NT2/D1 (cell line): ENCODE measurements at regions not wholly inside any gene's neighbourhood (a gene's known extent, or its start where the extent isn't known, plus 50 kb on each side); places are given as distances from the start of the nearest gene placed in this dataset.

Experiments used
- DNase-seq: peaks from one replicate; pipeline ENCODE4 v3.0.0-alpha.2; 2011; ENCODE audit warnings: low read depth, low spot score
- H3K27me3 ChIP-seq: 2 replicates; pipeline ENCODE4 v1.6.0; 2011; ENCODE audit warnings: mild to moderate bottlenecking; ENCODE audit not compliant: insufficient read length, insufficient read depth
- H3K36me3 ChIP-seq: 2 replicates; pipeline ENCODE4 v1.6.1; 2011; ENCODE audit warnings: mild to moderate bottlenecking, low read length, mixed read lengths; ENCODE audit not compliant: insufficient read depth, insufficient read length
- H3K4me1 ChIP-seq: 2 replicates; pipeline ENCODE4 v1.5.1; 2011; ENCODE audit not compliant: insufficient read depth, insufficient read length
- H3K4me3 ChIP-seq: 2 replicates; pipeline ENCODE4 v1.5.1; 2011; ENCODE audit warnings: low read depth; ENCODE audit not compliant: insufficient read length
- H3K9ac ChIP-seq: 2 replicates; pipeline ENCODE4 v1.6.0; 2011; ENCODE audit warnings: low read depth; ENCODE audit not compliant: insufficient read length
- H3K9me3 ChIP-seq: 2 replicates; pipeline ENCODE4 v1.5.1; 2011; ENCODE audit warnings: mild to moderate bottlenecking, low read length; ENCODE audit not compliant: insufficient read depth
- SUZ12 ChIP-seq: IDR thresholded peaks from 2 replicates; pipeline ENCODE4 v1.6.1; 2011; ENCODE audit not compliant: insufficient read length, insufficient read depth; ENCODE audit errors: extremely low read depth
- YY1 ChIP-seq: IDR thresholded peaks from 2 replicates; pipeline ENCODE4 v1.6.1; 2011; ENCODE audit not compliant: insufficient read length, insufficient read depth
- ZNF274 ChIP-seq: IDR thresholded peaks from 2 replicates; pipeline ENCODE4 v1.6.1; 2011; ENCODE audit warnings: mild to moderate bottlenecking, low read depth, low read length

- TF ChIP-seq SUZ12 (no peak), YY1 (no peak), ZNF274 (no peak)
- H3K4me1 ChIP-seq: no peaks in the 10 kb centered on the region
- peaks cover 20% of the 10 kb centered on the region; the same call in 1 of the 2 replicates for H3K9me3 ChIP-seq
- H3K27me3 ChIP-seq: no peaks in the 10 kb centered on the region
- no peak overlapping the region for H3K4me3 ChIP-seq
- no peak for DNase-seq
- no peaks in the 10 kb centered on the region for H3K36me3 ChIP-seq
- no peak overlapping the region for H3K9ac ChIP-seq
These were observed 510.1 kb upstream of the RAB6C start for GRCh38 chr2:129469389-129469788.

DNA sequence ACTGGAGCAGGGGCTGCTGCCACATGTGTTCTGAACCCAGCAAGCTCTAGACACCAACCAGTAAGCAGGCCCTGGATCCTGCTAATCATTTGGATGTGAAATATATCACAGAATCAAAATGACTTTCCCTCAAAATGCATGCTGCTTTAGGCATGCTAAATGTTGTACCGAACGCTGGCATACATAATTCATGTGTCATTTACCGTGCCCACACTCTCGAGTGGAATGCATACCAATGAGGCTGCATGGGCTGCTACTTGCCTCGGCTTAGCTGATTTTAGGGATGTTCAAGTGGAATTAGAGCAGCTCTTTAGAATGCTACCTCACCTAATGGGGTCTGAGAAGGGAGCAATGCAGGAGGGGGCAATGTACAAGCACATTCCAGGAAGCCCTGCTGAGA is 509.6 kb upstream of the RAB6C start:
- Histone ChIP-seq H3K4me3 (no peak overlapping the region), H3K9ac (no peak overlapping the region), H3K36me3 (no peaks in the 10 kb centered on the region), H3K9me3 (peaks cover 15% of the 10 kb centered on the region; the same call in 1 of the 2 replicates), H3K4me1 (no peaks in the 10 kb centered on the region), H3K27me3 (no peaks in the 10 kb centered on the region)
- no peak for TF ChIP-seq SUZ12
- no peak for TF ChIP-seq YY1
- TF ChIP-seq ZNF274: no peak
- no peak for DNase-seq

DNA sequence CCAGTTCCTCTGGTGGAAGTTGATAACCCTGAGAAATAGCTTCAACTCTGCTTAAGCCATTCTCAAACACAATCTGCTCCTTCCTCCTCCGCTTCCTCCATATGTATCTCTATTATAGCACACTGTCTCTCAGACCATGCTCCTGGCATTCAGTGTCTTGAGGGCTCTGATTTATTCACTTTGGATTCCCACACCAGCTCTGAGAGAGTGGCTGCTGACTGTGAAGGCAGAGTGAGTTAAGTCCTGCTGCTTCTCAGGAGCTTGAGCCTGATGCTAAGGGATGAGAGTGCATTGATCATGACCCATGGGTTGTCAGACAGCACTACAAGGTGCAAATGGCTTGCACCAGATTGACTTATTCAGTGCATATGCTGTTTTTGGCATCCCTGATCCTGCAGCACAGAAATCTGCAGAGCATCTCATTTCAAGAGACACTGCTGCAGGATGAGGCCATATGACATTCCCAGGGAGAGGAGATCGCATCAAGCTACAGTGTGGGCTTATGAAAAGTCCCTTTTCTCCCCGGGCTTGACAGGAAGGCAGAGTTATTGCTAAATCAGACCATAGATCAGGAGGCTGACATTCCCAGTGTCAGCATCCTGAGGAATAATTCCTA is 500.5 kb upstream of the RAB6C start:
- H3K36me3 ChIP-seq: no peaks in the 10 kb centered on the region
- no peaks in the 10 kb centered on the region for H3K4me1 ChIP-seq
- H3K27me3 ChIP-seq: no peaks in the 10 kb centered on the region
- H3K4me3 ChIP-seq: no peak overlapping the region
- no peak overlapping the region for H3K9ac ChIP-seq
- DNase-seq: no peak
- no peaks in the 10 kb centered on the region for H3K9me3 ChIP-seq
- TF ChIP-seq SUZ12 (no peak), ZNF274 (no peak), YY1 (no peak)

- H3K9me3 ChIP-seq: no peaks in the 10 kb centered on the region
- H3K36me3 ChIP-seq: no peaks in the 10 kb centered on the region
- H3K4me3 ChIP-seq: no peak overlapping the region
- H3K9ac ChIP-seq: no peak overlapping the region
- H3K4me1 ChIP-seq: no peaks in the 10 kb centered on the region
- no peaks in the 10 kb centered on the region for H3K27me3 ChIP-seq
- DNase-seq: no peak
- no peak for TF ChIP-seq ZNF274
- no peak for TF ChIP-seq SUZ12
- no peak for TF ChIP-seq YY1
These were observed 499.6 kb upstream of the RAB6C start for GRCh38 chr2:129479892-129480291.

- TF ChIP-seq ZNF274: no peak
- TF ChIP-seq YY1: no peak
- no peak for TF ChIP-seq SUZ12
- no peaks in the 10 kb centered on the region for H3K27me3 ChIP-seq
- H3K4me1 ChIP-seq: no peaks in the 10 kb centered on the region
- H3K4me3 ChIP-seq: no peak overlapping the region
- DNase-seq: no peak
- no peaks in the 10 kb centered on the region for H3K36me3 ChIP-seq
- no peak overlapping the region for H3K9ac ChIP-seq
- no peaks in the 10 kb centered on the region for H3K9me3 ChIP-seq
These were observed 498.7 kb upstream of the RAB6C start for GRCh38 chr2:129480790-129481189.

DNA sequence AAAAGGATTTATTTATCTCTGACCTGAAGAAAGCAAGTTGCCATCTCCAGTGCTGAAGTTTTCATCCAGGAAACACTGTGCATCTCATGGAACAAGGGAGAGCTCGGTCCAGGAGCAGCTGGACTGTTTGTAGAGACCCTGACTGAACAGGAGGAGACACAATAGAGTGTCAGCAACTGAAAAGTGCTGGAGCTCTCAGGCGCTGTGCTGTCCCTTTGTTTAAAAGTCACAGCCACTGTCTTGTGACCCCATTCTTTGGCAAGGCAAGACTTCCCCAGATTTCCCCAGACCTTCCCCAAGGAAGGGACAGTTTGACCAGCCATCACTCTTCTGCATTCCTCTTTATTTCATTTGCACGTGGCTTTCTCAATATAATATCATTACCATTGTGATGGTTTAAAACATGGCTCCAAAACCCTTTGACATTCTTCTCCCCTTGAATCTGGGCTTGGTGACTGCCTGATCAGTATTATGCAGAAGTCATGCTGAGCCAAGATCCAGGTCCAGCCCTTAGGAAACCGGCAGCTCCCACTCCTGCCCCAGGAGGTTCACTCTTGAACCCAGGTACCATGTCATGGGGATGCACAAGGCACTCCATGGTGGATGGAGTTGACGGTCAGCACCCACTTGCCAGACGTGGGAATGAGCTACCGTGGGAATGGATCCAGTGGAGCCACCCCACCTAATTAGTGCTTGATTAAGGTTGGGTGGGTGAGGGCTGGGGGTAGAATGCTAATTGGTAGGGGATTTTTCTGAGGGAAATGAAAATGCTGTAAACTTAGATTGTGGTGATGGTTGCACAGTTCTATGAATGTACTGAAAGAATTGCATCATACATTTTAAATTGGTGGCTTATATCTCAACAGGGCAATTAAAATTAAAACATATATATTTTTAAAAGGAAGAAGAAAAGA is 497.9 kb upstream of the RAB6C start:
- H3K4me1 ChIP-seq: no peaks in the 10 kb centered on the region
- H3K27me3 ChIP-seq: no peaks in the 10 kb centered on the region
- no peak for DNase-seq
- H3K4me3 ChIP-seq: no peak overlapping the region
- H3K9ac ChIP-seq: no peak overlapping the region
- no peak for TF ChIP-seq YY1
- TF ChIP-seq ZNF274: no peak
- TF ChIP-seq SUZ12: no peak
- no peaks in the 10 kb centered on the region for H3K36me3 ChIP-seq
- H3K9me3 ChIP-seq: no peaks in the 10 kb centered on the region

DNA sequence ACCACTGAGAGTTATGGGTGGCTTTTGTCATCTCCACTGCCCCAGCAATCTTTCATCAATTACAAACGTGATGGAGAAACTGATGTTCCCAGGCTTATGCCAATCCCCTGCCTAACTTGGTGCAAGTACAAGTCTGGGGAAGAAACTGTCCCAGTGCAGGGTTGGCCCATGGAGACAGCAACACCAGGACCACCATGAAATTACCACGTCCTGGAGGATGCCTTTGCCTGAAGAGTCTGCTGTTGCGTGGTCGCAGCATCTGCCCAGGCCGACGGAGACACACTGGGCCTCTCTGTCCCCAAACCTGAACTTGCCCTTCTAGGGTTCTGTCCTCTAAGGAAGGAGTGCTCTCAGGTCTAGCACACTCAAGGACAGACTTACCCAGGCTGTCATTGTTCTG is 496.8 kb upstream of the RAB6C start:
- H3K9me3 ChIP-seq: no peaks in the 10 kb centered on the region
- no peaks in the 10 kb centered on the region for H3K27me3 ChIP-seq
- TF ChIP-seq ZNF274 (no peak), SUZ12 (no peak), YY1 (no peak)
- H3K36me3 ChIP-seq: no peaks in the 10 kb centered on the region
- no peak for DNase-seq
- H3K4me1 ChIP-seq: no peaks in the 10 kb centered on the region
- H3K9ac ChIP-seq: no peak overlapping the region
- no peak overlapping the region for H3K4me3 ChIP-seq
